GM18868 (cell line): ENCODE measurements at regions not wholly inside any gene's neighbourhood (a gene's known extent, or its start where the extent isn't known, plus 50 kb on each side); places are given as distances from the start of the nearest gene placed in this dataset.
"Not testable (repeated sequence)": the region's sequence is repeated elsewhere in the genome, so short reads cannot be mapped to it uniquely, and the experiment has no call there.

ENCODE experiments used
- ATAC-seq: cut with Tn5 transposase; IDR thresholded peaks from one replicate; pipeline ENCODE4 v1.9.1; 2021; ENCODE audit warnings: mild to moderate bottlenecking, moderate library complexity; ENCODE audit not compliant: unreplicated experiment

- ATAC-seq: not testable (repeated sequence)
Observed at GRCh38 chr2:87343347-87343746, 321.7 kb upstream of the PLGLB1 start.

GRCh38 chr2:87345283-87345682 lies 323.6 kb upstream of the PLGLB1 start:
- ATAC-seq: not testable (repeated sequence)

- ATAC-seq: not testable (repeated sequence)
Observed at GRCh38 chr2:87348556-87348955, 326.9 kb upstream of the PLGLB1 start.

- not testable (repeated sequence) for ATAC-seq
Observed at GRCh38 chr2:87349006-87349405, 327.4 kb upstream of the PLGLB1 start.

GRCh38 chr2:87352178-87352934 lies 330.7 kb upstream of the PLGLB1 start:
- ATAC-seq: not testable (repeated sequence)

GRCh38 chr2:87353408-87353807 lies 331.8 kb upstream of the PLGLB1 start:
- ATAC-seq: not testable (repeated sequence)

- not testable (repeated sequence) for ATAC-seq
Observed at GRCh38 chr2:87354102-87354501, 332.5 kb upstream of the PLGLB1 start.

- ATAC-seq: not testable (repeated sequence)
Observed at GRCh38 chr2:87360250-87360649, 338.6 kb upstream of the PLGLB1 start.

- not testable (repeated sequence) for ATAC-seq
Observed at GRCh38 chr2:87360927-87361326, 339.3 kb upstream of the PLGLB1 start.

- ATAC-seq: not testable (repeated sequence)
Observed at GRCh38 chr2:87361805-87362204, 340.2 kb upstream of the PLGLB1 start.

- not testable (repeated sequence) for ATAC-seq
Observed at GRCh38 chr2:87364379-87364778, 342.7 kb upstream of the PLGLB1 start.

GRCh38 chr2:87365038-87365437 lies 343.4 kb upstream of the PLGLB1 start:
- not testable (repeated sequence) for ATAC-seq

GRCh38 chr2:87386063-87386560 lies 361.8 kb upstream of the PLGLB2 start:
- ATAC-seq: not testable (repeated sequence)

GRCh38 chr2:87395784-87396183 lies 352.1 kb upstream of the PLGLB2 start:
- not testable (repeated sequence) for ATAC-seq

- ATAC-seq: not testable (repeated sequence)
Observed at GRCh38 chr2:87396551-87397265, 351.2 kb upstream of the PLGLB2 start.

GRCh38 chr2:87397276-87398065 lies 350.4 kb upstream of the PLGLB2 start:
- not testable (repeated sequence) for ATAC-seq

GRCh38 chr2:87398567-87399305 lies 349.2 kb upstream of the PLGLB2 start:
- ATAC-seq: not testable (repeated sequence)

GRCh38 chr2:87401726-87402345 lies 346.1 kb upstream of the PLGLB2 start:
- ATAC-seq: no peak

GRCh38 chr2:87403893-87404175 lies 344.1 kb upstream of the PLGLB2 start:
- ATAC-seq: no peak
